ENCODE measurements at regions not wholly inside any gene's neighbourhood (a gene's known extent, or its start where the extent isn't known, plus 50 kb on each side); places are given as distances from the start of the nearest gene placed in this dataset.

- TF ChIP-seq CTCF (IDR thresholded peaks at IDR 0.05) (no peak), SMC3 (IDR thresholded peaks at IDR 0.05; ENCODE audit: low read depth, low read length) (no peak), JUND (IDR thresholded peaks at IDR 0.05) (no peak), EP300 (IDR thresholded peaks at IDR 0.05; ENCODE audit: borderline replicate concordance in 1 of 2, low read depth in 1 of 2, low read length in 1 of 2) (no peak), GATA2 (CRISPR knock-in tag; IDR thresholded peaks at IDR 0.05) (no peak), USF2 (IDR thresholded peaks at IDR 0.05; ENCODE audit: borderline replicate concordance, low read depth, low read length) (no peak), POLR2AphosphoS5 (IDR thresholded peaks at IDR 0.05; ENCODE audit: low read depth, low read length) (no peak)
Measured at GRCh38 chr13:111882351-111882750, 184.6 kb upstream of the SOX1 start.

Data from SK-N-SH (cell line).